Stimulated activated CD8-positive, alpha-beta memory T cell treated with anti-CD3 and anti-CD28 coated beads, Interleukin-4, amount 100 ng/mL, for 4 hours (primary cell): ENCODE measurements at regions not wholly inside any gene's neighbourhood (a gene's known extent, or its start where the extent isn't known, plus 50 kb on each side); places are given as distances from the start of the nearest gene placed in this dataset.
"Not testable (repeated sequence)": the region's sequence is repeated elsewhere in the genome, so short reads cannot be mapped to it uniquely, and the experiment has no call there.

Experiments
- DNase-seq, 2 donors: peaks; one replicate each; pipeline ENCODE4 v3.0.0-alpha.2; 2020; ENCODE audit warnings: low read depth in 2 of 2, low spot score in 1 of 2

DNA sequence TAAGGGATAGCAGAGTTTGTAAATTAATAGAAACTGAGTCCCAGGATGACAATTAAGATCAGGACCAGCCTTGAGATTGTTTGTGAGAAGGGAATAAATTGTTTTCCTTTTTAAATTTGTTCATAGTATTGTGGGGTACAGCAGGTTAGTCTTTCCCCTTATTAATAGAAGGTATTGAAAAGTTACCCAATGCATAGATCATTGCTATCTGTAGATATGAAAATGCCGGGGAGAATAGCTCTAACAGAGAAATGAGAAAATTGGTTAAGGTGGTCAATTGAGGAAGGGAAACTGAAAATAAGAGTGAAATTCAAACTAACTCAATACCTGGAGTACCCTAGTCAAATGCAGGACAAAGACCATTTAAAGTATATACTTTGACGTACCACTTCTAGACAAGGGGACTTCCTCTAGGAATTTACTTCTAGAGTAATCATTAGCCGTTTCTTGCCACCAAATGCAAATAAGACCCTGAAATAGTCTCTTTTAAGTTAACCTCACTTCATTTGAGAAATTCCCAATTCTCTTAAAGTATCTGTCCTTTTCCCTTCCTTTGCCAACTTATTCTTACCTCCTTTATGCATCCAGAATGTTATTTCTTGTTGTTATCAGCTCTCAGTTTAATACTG lies 1224.4 kb upstream of the LRRTM1 start:
- DNase-seq = no peak

DNA sequence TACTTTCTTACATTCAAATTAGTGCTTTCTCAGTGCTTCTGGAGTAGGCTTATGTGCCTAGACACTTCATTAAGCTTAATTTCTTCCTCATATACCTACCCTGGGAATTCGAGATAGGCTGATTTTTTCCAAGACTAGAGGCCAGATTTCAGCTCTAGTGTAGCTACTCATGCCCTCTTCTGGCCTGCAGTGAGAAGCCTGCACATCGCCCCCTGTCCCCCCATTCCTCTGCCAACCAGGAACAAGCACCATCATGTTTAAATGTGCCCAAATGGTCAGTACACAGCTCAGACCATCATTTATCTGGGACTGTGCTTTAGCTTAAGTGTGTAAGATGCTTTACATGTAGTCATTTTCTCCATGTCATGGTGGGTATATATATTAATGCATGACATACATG lies 1218.8 kb upstream of the LRRTM1 start:
- DNase-seq = no peak

DNA sequence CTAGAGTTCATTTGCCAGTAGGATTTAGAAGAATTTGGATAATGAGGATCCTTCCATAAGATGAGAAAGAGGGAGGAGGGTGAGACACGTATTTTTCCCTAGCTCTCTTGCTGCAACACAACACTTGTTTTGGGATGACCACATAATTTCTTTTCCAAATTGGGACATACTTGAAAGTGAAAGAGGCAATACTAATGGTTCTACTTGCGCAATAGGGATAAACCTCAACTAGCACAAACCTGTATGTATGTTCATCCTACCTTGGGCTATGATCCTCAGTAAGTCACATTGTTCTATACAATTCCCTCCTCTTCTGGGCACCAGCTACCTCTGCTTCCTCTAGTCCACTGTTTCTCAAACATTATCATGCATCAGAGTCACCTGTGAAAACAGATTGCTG lies 1208.8 kb upstream of the LRRTM1 start:
- DNase-seq = no peak

DNA sequence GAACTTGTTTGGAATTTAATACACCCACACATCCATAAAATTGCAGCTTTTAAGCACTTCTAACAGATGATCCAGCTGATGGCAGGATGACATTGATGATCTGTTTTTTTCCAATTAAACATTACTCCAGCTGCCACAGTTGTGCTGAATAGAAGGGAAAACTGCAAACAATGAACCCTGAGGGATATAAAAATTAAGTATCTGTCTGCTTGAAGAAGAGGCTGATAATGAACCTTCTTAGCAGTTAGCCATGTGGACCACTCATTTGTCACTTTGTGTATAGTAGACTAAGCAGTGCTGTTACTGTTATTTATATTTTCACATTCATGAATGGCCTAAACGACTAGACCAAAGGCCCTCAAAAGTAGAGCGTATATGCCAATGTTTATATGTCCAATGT lies 1201.0 kb upstream of the LRRTM1 start:
- DNase-seq = no peak

DNA sequence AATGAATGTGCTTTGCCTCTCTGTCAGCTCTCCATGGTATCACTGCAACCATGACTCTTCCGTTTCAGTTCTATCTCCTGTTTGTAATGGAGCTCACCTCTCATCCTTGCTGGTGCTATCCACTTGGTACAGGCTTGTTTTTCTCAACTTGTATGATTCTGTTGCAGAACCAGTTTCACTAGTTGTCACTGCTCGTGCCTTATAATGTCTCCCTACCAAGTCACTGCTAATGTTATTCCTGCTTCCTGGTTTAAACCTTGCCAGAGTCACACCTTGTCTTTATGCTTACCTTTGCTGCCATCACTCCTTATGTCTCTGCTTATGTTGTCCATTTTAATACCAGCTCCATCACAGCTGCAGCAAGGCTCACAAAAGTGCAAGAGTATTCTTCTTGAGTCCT lies 1191.0 kb upstream of the LRRTM1 start:
- no peak for DNase-seq

DNA sequence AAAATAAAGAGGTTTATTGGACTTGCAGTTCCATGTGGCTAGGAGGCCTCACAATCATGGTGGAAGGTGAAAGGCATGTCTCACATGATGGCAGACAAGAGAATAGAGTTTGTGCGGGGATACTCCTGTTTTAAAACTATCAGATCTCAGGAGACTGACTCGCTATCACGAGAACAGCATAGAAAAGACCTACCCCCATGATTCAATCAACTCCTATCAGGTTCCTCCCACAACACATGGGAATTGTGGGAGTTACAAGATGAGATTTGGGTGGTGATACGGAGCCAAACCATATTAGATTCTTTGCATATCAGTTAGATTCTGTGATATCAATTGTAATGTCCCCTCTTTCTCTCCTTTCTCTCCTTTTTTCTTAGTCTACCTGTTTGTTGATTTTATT lies 1178.7 kb upstream of the LRRTM1 start:
- DNase-seq = no peak

DNA sequence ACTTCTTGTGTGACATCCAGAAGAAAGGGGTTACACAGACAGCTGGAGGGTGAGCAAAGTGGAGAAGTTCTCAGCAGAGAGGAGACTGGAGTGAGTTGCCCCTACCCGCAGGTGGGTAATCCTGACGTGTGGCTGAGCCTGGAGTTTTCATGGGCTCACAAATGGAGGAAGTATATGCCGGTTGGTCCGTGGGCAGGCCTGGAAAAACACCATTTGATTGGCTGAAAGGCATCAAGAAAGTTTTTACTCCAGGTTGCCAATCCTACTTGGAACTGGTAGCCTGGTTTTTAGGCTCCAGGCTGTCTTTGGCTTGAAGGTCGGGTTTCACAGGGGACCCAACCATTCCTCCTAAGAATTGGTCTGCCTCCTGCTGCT lies 1177.4 kb upstream of the LRRTM1 start:
- no peak for DNase-seq

DNA sequence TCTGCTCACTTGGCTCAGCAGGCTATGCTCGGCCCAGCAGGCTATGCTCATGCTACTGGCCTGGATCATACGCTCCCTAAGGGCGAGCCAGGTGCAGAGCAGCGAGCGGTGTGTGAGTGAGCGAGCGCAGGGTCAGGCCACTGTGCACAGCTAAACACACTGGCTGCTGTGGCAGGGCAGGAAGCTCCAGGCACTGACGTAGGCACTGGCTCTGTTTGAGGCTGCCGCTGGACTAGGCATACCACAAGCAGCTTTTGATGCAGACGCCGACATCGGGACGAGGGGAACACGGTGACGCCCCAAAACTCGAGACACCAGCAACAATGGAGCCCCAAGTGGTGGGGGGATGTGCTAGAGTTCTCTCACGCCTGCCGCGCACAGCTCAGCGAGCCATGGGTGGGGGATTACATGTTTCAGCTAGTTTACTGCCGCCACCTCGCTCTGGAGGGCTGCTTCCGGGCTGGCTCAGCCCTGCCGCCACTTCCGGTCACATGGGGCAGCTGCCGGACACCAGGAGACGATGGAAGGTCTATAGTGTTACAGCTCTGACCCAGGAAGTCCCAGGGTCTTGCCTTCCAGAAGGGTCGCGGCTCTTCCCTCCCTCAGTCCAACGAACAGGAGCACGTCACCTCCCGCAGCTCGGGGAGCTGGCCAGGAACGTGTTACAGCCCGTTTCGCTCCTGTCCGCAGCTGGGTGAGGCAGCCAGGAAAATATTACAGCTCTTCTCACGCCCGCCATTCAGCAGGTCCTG lies 1176.9 kb upstream of the LRRTM1 start:
- no peak for DNase-seq

DNA sequence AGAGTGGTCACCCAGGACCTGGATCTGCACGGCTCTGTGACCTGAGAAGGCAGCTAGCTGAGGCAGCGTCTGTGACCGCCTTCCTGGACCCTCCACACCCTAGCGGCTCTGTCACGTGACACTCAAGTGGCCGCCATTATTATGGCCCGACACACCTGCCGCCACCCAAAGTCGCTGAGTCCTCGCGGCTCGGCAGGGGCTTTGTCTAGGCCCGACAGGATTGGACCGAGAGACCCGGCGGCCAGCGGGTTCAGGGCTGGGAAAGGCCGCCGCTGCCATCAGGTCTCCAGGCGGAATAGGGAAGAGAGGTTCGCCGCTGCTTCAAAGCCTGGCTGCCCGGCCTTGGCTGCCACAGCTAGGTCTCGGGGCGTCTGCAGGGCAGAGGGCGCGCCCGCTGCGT lies 1162.5 kb upstream of the LRRTM1 start:
- DNase-seq = no peak

DNA sequence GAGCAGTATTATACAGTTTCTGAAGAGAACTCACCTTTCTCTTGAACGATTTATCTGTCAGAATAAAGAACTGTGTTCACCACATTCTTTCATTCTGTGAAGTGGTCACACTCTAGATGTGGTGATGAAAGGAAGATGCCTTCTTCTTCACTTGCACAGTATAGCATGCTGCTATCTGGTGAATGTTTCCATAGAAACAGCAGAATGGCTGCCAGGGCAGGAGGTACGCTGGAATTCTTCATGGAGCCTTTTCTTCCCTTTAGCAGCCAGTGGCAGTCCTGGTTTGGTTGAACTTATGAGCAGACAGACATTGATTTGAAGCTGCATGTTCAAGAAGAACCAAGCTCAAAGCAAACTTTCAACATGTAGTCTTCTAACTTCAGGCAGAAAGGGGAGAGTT lies 1157.9 kb upstream of the LRRTM1 start:
- DNase-seq = no peak

DNA sequence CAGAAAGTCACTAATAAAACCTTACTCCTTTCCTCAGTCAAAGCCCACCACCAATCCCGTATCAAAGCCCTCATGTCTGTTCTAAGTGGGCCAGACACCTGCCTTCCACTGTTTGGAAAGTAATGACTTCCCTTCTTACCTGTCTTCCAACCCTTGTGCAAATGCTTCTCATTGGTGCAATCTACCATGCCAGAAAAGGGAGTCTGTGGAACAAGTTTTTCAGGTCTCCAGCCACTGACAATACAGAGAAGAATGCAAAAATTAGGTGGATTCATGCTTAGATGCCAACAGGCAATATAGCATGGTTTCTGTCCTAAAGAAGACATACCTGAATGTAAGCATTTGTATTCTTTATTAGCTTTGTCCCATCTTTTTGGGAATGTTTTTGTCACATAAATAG lies 1140.6 kb upstream of the LRRTM1 start:
- no peak for DNase-seq

DNA sequence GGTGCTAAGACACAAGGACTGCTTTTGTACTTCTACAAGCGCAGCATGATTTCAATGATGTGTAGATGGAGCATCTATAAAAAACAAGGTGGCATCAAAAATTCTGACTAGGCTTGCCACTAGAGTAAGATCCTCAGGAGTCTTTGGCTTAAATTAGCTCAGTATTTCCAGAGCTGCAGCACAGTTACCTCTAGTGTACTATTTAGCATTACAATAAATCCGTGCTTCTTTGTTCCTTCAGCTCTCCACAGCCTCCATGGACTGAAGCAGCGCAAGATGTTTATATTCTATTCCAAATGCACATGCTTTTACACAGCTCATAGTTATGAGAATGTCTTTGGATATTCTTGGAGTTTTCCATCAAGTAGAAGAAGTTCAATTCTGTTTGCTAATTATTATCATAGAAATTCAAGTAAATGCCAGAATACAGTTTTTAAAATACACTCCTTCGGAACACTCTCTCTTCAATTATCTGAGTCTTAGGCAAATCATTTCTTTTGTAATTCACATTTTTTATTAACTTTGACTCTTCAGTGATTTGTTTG lies 1133.0 kb upstream of the LRRTM1 start:
- DNase-seq = no peak

DNA sequence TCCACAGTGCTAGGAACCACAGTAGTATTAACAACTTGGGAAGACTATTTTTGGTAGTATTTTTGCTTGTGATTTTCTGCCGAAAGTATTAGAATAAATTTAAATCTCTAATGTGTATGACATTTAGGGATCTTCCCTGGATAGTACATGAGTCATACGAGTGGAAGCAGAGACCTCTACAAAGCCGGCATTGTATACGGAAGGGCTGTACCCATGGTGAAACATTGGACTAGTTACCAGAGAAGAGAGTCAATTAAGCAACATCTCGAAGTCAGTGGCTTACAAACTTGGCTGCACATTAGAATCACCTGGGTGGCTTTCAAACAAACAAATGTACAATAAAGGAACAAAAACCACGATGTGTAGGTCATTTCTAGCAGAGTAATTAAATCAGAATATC lies 1131.7 kb upstream of the LRRTM1 start:
- no peak for DNase-seq

DNA sequence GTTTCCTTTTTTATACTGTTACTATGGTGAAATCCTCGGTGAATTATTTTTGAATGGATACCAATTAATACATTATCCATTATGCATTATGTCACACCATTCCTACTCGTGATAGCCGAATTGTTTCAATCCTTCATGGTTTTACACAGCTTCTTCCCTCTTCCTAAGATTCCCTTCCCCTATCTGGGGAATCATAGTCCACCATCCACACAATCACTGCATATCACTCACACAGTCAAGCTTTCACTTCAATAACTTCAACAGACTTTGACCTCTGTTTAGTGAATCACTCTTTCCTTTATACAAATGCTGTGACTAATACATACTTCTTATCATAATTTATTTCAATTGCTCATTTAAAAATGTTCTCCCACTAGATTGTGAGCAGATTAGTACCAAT lies 1108.1 kb upstream of the LRRTM1 start:
- DNase-seq = no peak

DNA sequence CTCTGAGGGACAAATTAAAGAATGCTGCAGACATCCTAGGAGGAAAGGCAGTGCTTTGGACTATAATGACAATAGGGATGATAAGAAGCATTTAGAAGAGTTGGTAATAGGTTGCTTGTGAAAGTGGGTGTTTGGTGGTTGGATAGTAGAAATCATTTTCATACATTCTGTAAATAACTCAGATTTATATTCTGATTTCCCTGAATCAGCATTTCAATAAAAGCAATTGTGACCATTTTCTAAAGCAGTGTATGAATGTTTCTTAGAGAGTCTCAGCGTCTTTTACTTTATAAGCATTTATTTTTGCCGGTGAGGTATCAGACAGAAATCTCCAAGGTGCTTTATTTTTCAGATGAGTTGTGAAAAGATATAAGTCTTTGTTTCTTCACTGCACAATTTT lies 1099.0 kb upstream of the LRRTM1 start:
- DNase-seq = no peak

DNA sequence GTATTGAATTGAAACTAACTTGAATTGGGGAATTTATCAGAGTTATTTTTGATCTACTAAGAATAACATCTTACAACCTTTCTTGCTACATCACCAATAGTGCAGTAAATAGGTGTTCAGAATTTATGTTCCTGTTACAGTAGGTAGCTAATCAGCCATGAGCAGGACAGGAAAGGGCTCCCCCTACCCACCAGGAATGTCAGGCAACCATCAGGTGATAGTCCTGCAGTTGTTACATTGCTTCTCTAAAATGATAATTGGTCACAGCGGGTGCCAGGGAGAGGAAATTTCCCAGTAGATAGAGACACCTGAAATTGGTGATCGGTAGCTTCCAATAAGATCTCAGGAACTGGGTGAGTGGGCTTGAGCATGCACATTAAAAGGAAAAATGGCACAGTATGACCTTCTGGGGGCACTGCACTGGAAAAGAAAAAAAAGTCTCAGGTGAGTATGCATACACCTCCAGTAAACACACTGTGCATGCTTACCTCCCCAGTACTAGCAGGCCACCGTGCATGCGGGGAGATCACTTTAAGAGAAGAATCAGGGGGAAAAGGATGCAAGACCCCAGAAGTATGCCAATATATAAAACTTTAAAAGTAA lies 1092.0 kb upstream of the LRRTM1 start:
- no peak for DNase-seq

DNA sequence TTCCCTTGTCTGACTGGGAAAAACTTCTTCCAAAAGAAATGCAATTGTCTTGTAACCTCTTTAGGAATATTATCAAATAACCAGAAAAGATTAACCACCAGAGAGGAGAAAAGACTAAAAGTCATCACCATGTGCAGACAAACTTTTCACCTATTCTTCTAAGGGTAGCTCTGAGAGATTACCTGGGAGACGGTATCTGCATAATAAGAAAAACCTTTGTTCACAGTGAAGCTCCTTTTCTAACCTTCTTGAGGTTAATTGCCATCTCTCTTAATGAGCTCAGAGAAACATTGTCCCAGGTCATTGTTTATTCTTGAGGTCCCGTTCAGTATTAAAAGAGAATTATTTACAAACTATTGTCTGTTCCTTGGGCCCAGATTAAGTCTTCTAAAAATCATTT lies 1091.2 kb upstream of the LRRTM1 start:
- no peak for DNase-seq

DNA sequence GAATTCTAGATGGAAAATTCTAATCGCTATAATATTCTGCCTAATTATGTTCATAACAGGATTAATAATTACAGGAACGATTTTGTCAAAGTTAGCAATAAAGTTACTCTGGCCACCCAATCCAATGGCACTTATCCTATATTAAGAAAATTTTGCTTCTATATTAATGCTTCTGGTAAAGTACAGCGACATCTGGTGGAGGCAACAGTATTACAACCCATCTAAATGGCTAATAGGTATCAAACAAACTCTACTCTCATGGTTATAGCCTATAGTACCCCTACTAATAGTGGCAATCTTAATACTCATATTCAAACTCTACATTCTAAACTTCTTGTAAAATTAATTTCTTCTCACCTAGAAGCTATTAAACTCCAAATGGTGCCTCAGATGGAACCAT lies 1084.7 kb upstream of the LRRTM1 start:
- DNase-seq = no peak

DNA sequence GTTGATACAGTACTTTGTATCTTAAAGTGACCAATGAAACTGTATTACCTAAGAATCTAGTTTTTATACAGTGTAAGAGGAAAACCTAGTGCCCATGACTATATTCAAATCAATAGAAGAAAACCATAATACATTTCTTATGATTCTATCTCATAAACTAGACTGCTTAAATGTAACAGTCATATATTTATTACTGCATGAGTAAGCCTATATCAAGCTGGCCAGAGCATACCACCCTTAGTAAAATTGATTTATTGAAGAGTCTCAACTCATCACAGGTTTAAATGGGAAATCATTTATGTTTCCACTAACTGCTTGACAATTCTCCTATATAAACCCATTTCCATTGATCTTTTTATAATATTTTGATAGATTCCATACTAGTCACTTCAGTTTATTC lies 1059.2 kb upstream of the LRRTM1 start:
- no peak for DNase-seq

DNA sequence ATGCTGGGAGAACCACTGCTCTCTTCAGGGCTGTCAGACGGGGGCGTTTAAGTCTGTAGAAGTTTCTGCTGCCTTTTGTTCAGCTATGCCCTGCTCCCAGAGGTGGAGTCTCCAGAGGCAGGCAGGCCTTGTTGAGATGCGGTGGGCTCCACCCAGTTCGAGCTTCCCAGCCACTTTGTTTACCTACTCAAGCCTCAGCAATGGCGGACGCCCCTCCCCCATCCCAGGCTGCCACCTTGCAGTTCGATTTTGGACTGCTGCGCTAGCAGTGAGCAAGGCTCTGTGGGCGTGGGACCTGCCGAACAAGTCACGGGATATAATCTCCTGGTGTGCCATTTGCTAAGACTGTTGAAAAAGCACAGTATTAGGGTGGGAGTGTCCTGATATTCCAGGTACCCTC lies 1057.9 kb upstream of the LRRTM1 start:
- not testable (repeated sequence) for DNase-seq

DNA sequence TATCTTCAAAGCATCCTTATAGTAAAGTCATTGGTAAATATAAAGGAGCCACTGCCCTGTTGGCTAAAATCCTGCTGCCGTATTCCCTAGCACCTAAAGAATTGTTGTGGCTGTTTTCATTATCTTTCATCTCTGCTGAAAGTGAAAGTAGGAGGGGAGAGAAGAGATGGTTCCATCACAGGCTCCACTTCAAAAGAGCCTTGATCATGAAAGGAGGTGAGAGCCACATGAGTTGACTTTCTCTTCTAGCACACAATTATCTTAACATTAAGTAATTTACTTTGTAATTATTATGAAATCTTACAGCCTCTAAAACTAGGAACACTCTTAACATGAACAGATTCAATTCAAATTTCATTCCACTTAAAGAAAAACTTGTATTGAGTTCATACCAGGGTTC lies 1050.9 kb upstream of the LRRTM1 start:
- DNase-seq = no peak

DNA sequence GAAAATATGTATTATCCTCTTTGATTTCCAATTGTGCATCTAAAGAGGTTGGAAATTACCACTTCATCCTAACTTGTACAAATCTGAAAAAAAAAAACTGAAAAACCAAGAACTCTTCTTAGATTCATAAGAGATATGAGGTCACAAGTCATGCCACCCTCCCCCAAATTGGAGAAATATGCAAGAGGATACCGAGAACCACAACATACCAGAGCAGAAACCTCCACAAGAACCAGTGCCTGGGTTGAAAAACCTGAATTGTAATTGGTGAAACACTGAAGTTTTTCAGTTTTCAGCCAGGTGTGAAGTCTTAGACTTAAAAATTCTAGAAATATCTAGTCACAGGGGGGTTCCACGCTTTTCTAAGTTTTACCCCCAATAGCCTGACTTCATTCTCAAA lies 1029.5 kb upstream of the LRRTM1 start:
- DNase-seq = no peak

DNA sequence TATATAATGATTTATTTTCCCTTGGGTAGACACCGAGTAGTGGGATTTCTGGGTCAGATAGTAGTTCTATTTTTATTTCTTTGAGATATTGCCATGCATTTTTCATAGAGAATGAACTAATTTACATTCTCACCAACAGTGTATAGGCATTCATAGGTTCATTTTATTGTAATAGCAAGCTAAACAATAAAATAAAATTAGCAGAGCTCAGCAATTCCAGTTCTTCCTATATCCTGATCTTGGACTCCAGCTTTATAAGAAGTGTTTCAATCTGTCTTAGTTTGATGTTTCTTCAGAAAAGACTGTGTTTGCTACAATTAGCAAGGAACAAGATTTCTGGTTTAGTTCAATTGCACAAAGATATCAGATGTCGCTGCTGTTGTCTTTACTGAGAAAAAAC lies 1024.4 kb upstream of the LRRTM1 start:
- no peak for DNase-seq
